GM06990 (cell line): ENCODE measurements at regions not wholly inside any gene's neighbourhood (a gene's known extent, or its start where the extent isn't known, plus 50 kb on each side); places are given as distances from the start of the nearest gene placed in this dataset.
"Not testable (repeated sequence)": the region's sequence is repeated elsewhere in the genome, so short reads cannot be mapped to it uniquely, and the experiment has no call there.

Source experiments
- DNase-seq: peaks from one replicate; pipeline ENCODE4 v3.0.0-alpha.2; 2011; ENCODE audit not compliant: insufficient read length; ENCODE audit errors: extremely low read depth
- H3K27me3 ChIP-seq: replicated peaks from 2 replicates; pipeline ENCODE4 v1.6.0; 2011; ENCODE audit warnings: low read length; ENCODE audit not compliant: control insufficient read depth, insufficient read depth
- H3K36me3 ChIP-seq: 2 replicates; pipeline ENCODE4 v1.5.1; 2011; ENCODE audit warnings: low read length; ENCODE audit not compliant: control insufficient read depth, insufficient read depth
- H3K4me3 ChIP-seq: replicated peaks from 2 replicates; pipeline ENCODE4 v1.5.1; 2011; ENCODE audit warnings: low read depth, mild to moderate bottlenecking, control low read depth, low read length
- CTCF ChIP-seq: IDR thresholded peaks from 2 replicates; pipeline ENCODE4 v1.5.1; 2011; ENCODE audit warnings: low read length, control low read depth, mild to moderate bottlenecking, inconsistent platforms; ENCODE audit not compliant: insufficient read depth, poor library complexity, severe bottlenecking

- Histone ChIP-seq H3K27me3 (no peaks in the 10 kb centered on the region; the same call in 1 of the 2 replicates), H3K36me3 (no peaks in the 10 kb centered on the region), H3K4me3 (no peak overlapping the region)
- no peak for DNase-seq
- no peak for TF ChIP-seq CTCF
Measured at GRCh38 chr15:34490417-34491193, 53.0 kb upstream of the GOLGA8A start.

GRCh38 chr15:34488973-34489959 lies 51.7 kb upstream of the GOLGA8A start:
- H3K36me3 ChIP-seq, DNase-seq, H3K27me3 ChIP-seq, H3K4me3 ChIP-seq: not testable (repeated sequence)
